ENCODE measurements at regions not wholly inside any gene's neighbourhood (a gene's known extent, or its start where the extent isn't known, plus 50 kb on each side); places are given as distances from the start of the nearest gene placed in this dataset.

GRCh38 chr3:147813256-147813655 is 404.1 kb downstream of the ZIC1 start:
- no peak for TF ChIP-seq SIN3A (IDR thresholded peaks at IDR 0.05; ENCODE audit: borderline replicate concordance, insufficient read depth, low read depth, low read length)
- TF ChIP-seq CTCF (IDR thresholded peaks at IDR 0.05): no peak
- TF ChIP-seq POLR2AphosphoS5 (IDR thresholded peaks at IDR 0.05; ENCODE audit: low read depth, low read length): no peak
- TF ChIP-seq, protein P1, sequence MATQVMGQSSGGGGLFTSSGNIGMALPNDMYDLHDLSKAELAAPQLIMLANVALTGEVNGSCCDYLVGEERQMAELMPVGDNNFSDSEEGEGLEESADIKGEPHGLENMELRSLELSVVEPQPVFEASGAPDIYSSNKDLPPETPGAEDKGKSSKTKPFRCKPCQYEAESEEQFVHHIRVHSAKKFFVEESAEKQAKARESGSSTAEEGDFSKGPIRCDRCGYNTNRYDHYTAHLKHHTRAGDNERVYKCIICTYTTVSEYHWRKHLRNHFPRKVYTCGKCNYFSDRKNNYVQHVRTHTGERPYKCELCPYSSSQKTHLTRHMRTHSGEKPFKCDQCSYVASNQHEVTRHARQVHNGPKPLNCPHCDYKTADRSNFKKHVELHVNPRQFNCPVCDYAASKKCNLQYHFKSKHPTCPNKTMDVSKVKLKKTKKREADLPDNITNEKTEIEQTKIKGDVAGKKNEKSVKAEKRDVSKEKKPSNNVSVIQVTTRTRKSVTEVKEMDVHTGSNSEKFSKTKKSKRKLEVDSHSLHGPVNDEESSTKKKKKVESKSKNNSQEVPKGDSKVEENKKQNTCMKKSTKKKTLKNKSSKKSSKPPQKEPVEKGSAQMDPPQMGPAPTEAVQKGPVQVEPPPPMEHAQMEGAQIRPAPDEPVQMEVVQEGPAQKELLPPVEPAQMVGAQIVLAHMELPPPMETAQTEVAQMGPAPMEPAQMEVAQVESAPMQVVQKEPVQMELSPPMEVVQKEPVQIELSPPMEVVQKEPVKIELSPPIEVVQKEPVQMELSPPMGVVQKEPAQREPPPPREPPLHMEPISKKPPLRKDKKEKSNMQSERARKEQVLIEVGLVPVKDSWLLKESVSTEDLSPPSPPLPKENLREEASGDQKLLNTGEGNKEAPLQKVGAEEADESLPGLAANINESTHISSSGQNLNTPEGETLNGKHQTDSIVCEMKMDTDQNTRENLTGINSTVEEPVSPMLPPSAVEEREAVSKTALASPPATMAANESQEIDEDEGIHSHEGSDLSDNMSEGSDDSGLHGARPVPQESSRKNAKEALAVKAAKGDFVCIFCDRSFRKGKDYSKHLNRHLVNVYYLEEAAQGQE (IDR thresholded peaks at IDR 0.05; ENCODE audit: insufficient read depth in 1 of 2, low read depth in 2 of 2, low read length in 1 of 2): no peak
- TF ChIP-seq TCF7L2 (IDR thresholded peaks at IDR 0.05; ENCODE audit: low read depth, low read length): no peak

All from Panc1 (cell line).